BLaER1 (cell line): ENCODE measurements at regions not wholly inside any gene's neighbourhood (a gene's known extent, or its start where the extent isn't known, plus 50 kb on each side); places are given as distances from the start of the nearest gene placed in this dataset.
"Not testable (repeated sequence)": the region's sequence is repeated elsewhere in the genome, so short reads cannot be mapped to it uniquely, and the experiment has no call there.

Source experiments
- H3K27ac ChIP-seq: shearing (Covaris generic); formaldehyde crosslinking; 2 replicates; pipeline ENCODE4 v1.8.1; 2022
- H3K27me3 ChIP-seq: shearing (Covaris generic); formaldehyde crosslinking; 2 replicates; pipeline ENCODE4 v1.8.1; 2022
- H3K36me3 ChIP-seq: shearing (Covaris generic); formaldehyde crosslinking; 2 replicates; pipeline ENCODE4 v1.8.1; 2022
- H3K4me1 ChIP-seq: shearing (Covaris generic); formaldehyde crosslinking; 2 replicates; pipeline ENCODE4 v1.8.1; 2022
- H3K4me2 ChIP-seq: shearing (Covaris generic); formaldehyde crosslinking; 2 replicates; pipeline ENCODE4 v1.8.1; 2022
- H3K4me3 ChIP-seq: shearing (Covaris generic); formaldehyde crosslinking; 2 replicates; pipeline ENCODE4 v1.8.1; 2022
- H3K9ac ChIP-seq: shearing (Covaris generic); formaldehyde crosslinking; 2 replicates; pipeline ENCODE4 v1.8.1; 2022
- H3K9me3 ChIP-seq: shearing (Covaris generic); formaldehyde crosslinking; 2 replicates; pipeline ENCODE4 v1.8.1; 2022
- H4K20me1 ChIP-seq: shearing (Covaris generic); formaldehyde crosslinking; 2 replicates; pipeline ENCODE4 v1.8.1; 2022
- Cebpa-rat ChIP-seq: shearing (Covaris generic); IDR thresholded peaks from 2 replicates; pipeline ENCODE4 v1.8.1; 2022

DNA sequence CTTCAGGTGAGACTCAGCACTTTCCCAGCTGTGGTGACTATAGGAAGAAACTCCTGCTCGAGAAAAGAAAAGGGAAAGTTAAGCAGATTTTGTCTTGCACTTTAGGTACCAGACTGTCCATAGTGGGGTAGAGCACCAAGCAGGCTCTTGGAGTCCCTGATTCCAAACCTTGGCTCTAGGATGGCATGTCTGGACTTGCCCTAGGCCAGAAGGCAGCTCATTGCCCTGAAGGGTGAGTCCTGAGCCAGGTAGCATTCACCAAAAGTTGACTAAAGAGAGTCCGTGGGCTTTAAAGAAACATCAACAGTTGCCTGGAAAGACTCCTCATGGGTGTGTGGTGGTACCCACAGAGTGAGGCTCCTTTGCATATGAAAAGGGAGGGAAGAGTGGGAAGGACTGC lies 145.2 kb upstream of the SNX7 start:
- Histone ChIP-seq H3K9ac (no peak overlapping the region), H3K4me2 (no peak overlapping the region)
- no peak for TF ChIP-seq Cebpa-rat

DNA sequence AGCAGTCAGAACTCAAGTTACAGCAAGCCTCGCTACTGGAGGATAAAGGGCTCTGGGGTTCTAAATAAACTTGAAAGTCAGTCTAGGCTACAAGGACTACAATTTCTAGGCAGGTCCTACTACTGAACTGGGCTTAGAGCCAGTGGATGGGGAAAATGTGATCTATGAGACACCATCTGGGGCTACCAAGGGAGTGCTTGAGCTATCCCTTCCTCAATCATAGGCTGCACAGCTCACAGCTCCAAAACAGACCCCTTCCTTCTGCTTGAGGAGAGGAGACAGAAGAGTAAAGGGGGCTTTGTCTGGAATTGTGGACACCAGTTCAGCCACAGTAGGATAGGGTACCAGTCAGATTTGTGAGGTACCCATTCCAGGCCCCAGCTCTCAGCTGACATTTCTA lies 145.8 kb upstream of the SNX7 start:
- no peaks in the 10 kb centered on the region for H3K9me3 ChIP-seq
- no peaks in the 10 kb centered on the region for H3K4me1 ChIP-seq
- H3K4me3 ChIP-seq, result no peak overlapping the region
- no peak overlapping the region for H3K27ac ChIP-seq
- H3K27me3 ChIP-seq, result no peaks in the 10 kb centered on the region
- H3K9ac ChIP-seq, result no peak overlapping the region
- H4K20me1 ChIP-seq, result no peaks in the 10 kb centered on the region
- H3K4me2 ChIP-seq, result no peak overlapping the region
- no peaks in the 10 kb centered on the region for H3K36me3 ChIP-seq
- no peak for TF ChIP-seq Cebpa-rat

More for the DNA sequence above, 145.2 kb upstream of the SNX7 start:
- H4K20me1 ChIP-seq, result no peaks in the 10 kb centered on the region
- H3K9me3 ChIP-seq, result no peaks in the 10 kb centered on the region
- no peak overlapping the region for H3K27ac ChIP-seq
- H3K27me3 ChIP-seq, result no peaks in the 10 kb centered on the region
- no peak overlapping the region for H3K4me3 ChIP-seq
- H3K36me3 ChIP-seq, result no peaks in the 10 kb centered on the region
- no peaks in the 10 kb centered on the region for H3K4me1 ChIP-seq

DNA sequence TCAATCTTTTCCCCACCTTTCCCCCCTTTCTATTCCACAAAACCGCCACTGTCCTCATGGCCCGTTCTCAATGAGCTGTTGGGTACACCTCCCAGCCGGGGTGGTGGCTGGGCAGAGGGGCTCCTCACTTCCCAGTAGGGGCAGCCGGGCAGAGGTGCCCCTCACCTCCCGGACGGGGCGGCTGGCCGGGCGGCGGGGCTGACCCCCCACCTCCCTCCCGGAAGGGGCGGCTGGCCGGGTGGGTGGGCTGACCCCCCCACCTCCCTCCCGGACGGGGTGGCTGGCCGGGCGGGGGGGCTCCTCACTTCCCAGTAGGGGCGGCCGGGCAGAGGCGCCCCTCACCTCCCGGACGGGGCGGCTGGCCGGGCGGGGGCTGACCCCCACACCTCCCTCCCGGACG lies 149.3 kb upstream of the SNX7 start:
- not testable (repeated sequence) for H3K36me3 ChIP-seq, H3K27me3 ChIP-seq, H3K9me3 ChIP-seq, H3K4me3 ChIP-seq, H3K4me2 ChIP-seq, H4K20me1 ChIP-seq, H3K9ac ChIP-seq, H3K4me1 ChIP-seq, H3K27ac ChIP-seq

DNA sequence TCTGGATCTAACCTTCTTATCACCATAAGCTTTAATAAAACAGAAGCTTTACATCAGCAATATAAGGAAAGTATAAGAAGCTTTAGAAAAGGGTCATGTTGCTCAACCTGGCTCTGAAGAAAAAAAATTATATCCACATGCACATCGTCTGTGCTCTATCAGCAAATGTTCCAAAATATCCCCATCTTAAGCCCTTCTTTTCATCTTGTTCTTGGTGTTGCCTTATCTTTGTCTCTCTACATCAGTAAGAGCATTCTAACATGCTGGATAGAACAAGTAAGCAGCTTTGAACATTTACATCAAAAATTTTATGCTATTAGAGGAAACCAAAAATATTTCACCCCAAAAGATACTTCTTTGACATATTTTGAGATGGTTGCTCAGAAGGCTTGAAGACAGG lies 157.8 kb upstream of the SNX7 start:
- Histone ChIP-seq H3K27ac (no peak overlapping the region), H3K36me3 (no peaks in the 10 kb centered on the region), H3K4me3 (no peak overlapping the region), H3K9ac (no peak overlapping the region), H3K9me3 (peaks cover 11% of the 10 kb centered on the region; the same call in 1 of the 2 replicates), H3K27me3 (no peaks in the 10 kb centered on the region), H3K4me2 (no peak overlapping the region), H4K20me1 (no peaks in the 10 kb centered on the region), H3K4me1 (no peaks in the 10 kb centered on the region)
- TF ChIP-seq Cebpa-rat, result no peak

DNA sequence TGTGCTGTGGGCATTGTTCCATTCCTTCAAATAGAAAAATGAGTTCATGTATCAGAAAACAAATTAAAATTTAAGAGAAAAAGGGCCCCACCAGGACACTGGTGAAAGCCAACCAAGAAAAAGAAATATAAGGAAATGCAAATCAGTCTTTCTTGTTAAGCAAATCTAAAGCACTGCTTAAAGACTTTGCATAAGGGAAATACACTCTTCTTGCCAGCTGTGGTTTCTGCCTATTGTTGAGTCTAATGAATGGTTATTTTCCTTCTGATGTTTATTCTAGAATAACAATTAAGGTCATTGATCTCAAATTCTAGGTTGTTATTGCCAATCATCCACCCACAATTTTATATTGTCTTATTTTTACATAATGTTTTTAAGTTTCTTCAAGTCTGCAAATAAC lies 158.6 kb upstream of the SNX7 start:
- H3K36me3 ChIP-seq, result no peaks in the 10 kb centered on the region
- H3K9ac ChIP-seq, result no peak overlapping the region
- no peaks in the 10 kb centered on the region for H3K27me3 ChIP-seq
- no peak overlapping the region for H3K27ac ChIP-seq
- no peak overlapping the region for H3K4me2 ChIP-seq
- TF ChIP-seq Cebpa-rat, result no peak
- no peak overlapping the region for H3K4me3 ChIP-seq
- H4K20me1 ChIP-seq, result no peaks in the 10 kb centered on the region
- peaks cover 11% of the 10 kb centered on the region; the same call in 1 of the 2 replicates for H3K9me3 ChIP-seq
- H3K4me1 ChIP-seq, result no peaks in the 10 kb centered on the region

DNA sequence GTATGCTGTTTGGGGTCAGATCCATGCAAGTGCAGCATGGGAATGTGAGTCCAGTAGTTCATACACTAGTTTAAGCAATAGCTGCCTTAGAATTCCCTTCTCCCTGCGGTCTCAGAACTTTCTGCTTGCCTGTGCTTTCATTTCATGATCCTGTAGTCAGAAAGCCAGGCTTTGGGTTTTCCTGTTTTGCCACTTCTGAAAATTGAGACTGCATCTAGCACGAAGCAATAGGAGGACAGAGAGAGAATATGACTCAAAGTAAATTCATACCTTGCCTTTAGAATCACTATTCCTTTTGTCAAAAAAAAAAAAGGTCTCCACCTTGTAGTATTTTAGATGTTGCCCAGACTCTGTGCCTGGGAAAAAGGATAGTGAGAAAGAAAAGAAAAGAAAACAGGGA lies 161.2 kb upstream of the SNX7 start:
- Histone ChIP-seq H3K4me1 (no peaks in the 10 kb centered on the region), H3K4me3 (no peak overlapping the region), H3K27me3 (no peaks in the 10 kb centered on the region), H3K27ac (no peak overlapping the region), H3K36me3 (no peaks in the 10 kb centered on the region), H3K4me2 (no peak overlapping the region), H4K20me1 (no peaks in the 10 kb centered on the region), H3K9ac (no peak overlapping the region), H3K9me3 (no peaks in the 10 kb centered on the region; the same call in 1 of the 2 replicates)
- no peak for TF ChIP-seq Cebpa-rat

DNA sequence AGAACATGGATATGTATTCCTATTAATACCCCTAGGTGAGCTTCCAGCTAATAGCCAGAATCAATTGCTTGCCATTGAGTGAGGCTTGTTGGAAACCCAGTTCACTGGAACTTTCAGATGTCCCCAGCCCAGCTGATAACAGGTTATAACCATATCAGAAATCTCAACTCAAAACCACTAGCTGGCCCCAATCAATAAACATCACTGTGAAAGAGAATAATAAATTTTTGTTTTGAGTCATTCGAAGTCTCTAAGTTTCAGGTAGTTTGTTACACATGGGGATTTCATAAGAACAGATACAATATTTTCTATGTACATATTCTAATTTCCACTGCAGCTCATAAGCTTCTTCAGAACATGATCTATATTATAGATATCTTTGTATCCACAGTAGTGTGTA lies 162.9 kb upstream of the SNX7 start:
- Histone ChIP-seq H3K9me3 (no peaks in the 10 kb centered on the region; the same call in 1 of the 2 replicates), H3K36me3 (no peaks in the 10 kb centered on the region), H3K9ac (no peak overlapping the region), H3K4me3 (no peak overlapping the region), H3K27ac (no peak overlapping the region), H3K4me2 (no peak overlapping the region), H3K4me1 (no peaks in the 10 kb centered on the region), H4K20me1 (no peaks in the 10 kb centered on the region), H3K27me3 (no peaks in the 10 kb centered on the region)
- TF ChIP-seq Cebpa-rat, result no peak

DNA sequence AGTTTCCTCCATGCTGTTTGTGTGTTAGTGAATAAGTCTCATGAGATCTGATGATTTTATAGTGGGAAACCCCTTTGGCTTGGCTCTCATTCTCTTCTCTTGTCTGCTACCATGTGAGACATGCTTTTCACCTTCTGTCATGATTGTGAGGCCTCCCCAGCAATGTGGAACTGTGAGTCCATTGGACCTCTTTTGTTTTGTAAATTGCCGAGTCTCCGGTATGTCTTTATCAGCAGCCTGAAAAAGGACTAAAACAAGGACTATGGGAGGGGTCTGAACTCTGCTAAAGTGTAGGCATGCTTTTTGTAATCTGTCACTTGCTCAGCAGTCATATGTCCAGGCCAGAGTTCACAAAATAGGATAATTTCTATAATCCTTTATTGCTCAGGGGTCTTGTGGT lies 164.0 kb upstream of the SNX7 start:
- Histone ChIP-seq H4K20me1 (no peaks in the 10 kb centered on the region), H3K27me3 (no peaks in the 10 kb centered on the region), H3K9me3 (no peaks in the 10 kb centered on the region; the same call in 1 of the 2 replicates), H3K9ac (no peak overlapping the region), H3K4me3 (no peak overlapping the region), H3K36me3 (no peaks in the 10 kb centered on the region), H3K4me2 (no peak overlapping the region), H3K27ac (no peak overlapping the region), H3K4me1 (no peaks in the 10 kb centered on the region)
- no peak for TF ChIP-seq Cebpa-rat

DNA sequence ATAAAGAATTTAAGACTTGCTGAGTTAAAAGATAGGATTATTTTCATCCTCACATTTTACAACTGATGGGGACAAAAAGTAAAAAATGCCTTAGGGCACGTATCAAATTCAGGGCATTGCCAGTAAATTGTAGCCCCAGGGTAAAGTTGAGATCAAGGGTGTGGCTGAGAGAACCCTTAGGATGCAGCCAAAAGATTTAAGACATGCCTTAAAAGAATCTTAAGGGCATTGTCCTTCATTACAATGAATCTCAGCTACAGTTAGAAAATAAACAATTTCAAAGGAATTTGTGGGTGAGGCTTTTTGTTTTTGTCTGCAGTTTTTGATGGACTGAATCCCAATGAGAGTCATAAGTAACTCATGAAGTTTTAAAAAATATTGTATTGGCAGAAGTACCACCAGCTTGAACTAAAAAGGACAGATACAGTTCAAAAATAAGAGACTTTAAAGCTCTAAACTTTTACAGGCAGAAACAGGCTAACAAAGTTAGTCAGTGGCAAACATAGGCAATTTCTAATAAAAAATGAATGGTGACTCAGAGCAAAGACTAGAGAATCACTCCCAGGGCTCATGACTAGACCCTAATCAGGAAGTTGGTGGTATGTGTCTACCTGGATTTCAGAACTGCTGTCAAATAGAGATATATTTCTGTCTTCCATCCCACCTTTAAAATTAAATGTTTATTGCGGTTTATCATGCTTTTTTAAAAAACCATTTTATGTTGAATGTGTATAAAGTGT lies 165.1 kb upstream of the SNX7 start:
- H3K27ac ChIP-seq, result no peak overlapping the region
- H3K4me1 ChIP-seq, result no peaks in the 10 kb centered on the region
- no peak overlapping the region for H3K9ac ChIP-seq
- H3K27me3 ChIP-seq, result no peaks in the 10 kb centered on the region
- H3K4me3 ChIP-seq, result no peak overlapping the region
- H3K4me2 ChIP-seq, result no peak overlapping the region
- H3K9me3 ChIP-seq, result no peaks in the 10 kb centered on the region; the same call in 1 of the 2 replicates
- no peaks in the 10 kb centered on the region for H4K20me1 ChIP-seq
- no peak for TF ChIP-seq Cebpa-rat
- H3K36me3 ChIP-seq, result no peaks in the 10 kb centered on the region

DNA sequence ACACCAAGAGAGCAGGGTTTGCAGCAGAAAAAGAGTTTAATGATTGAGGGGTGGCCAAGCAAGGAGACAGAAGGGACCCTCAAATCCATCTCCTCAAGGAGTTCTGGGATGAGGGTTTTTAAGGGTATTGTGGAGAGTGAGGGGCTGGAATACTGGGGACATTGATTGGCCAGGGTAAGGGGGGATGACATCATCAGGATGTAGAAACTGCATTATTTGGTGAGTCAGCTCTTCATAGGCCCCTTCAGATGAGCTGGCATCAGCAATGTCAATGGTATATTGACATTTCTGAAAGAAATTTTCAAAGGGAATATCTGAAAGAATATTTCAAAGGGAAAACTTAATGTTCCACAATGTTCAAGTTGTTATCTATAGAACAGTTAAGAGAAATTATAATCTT lies 168.1 kb upstream of the SNX7 start:
- Histone ChIP-seq H3K27ac (no peak overlapping the region), H3K4me2 (no peak overlapping the region), H3K27me3 (no peaks in the 10 kb centered on the region), H3K9ac (no peak overlapping the region), H3K4me3 (no peak overlapping the region), H3K9me3 (no peaks in the 10 kb centered on the region), H3K4me1 (no peaks in the 10 kb centered on the region), H3K36me3 (no peaks in the 10 kb centered on the region), H4K20me1 (no peaks in the 10 kb centered on the region)
- TF ChIP-seq Cebpa-rat, result no peak

DNA sequence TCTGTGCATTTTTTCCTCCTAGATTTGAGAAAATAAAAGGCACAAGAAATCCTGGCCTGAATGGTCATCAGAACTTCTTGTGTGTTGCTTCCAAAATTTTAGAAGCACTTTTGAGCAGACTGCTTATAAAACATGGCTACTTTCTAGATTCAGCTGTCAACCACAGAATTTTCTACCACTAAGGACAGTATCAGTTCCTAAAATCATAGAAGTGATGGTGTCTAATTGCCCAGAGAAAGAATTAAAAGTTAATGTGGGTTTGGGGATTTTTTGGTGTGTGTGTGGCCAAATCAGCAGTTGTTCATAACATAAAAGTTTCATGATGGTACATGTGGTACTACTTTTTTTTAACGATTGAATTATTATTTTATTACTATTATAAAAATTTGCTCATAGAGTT lies 171.4 kb upstream of the SNX7 start:
- no peaks in the 10 kb centered on the region for H3K27me3 ChIP-seq
- no peak overlapping the region for H3K4me2 ChIP-seq
- no peaks in the 10 kb centered on the region for H3K4me1 ChIP-seq
- TF ChIP-seq Cebpa-rat, result no peak
- no peak overlapping the region for H3K27ac ChIP-seq
- H3K9ac ChIP-seq, result no peak overlapping the region
- no peaks in the 10 kb centered on the region for H4K20me1 ChIP-seq
- H3K4me3 ChIP-seq, result no peak overlapping the region
- no peaks in the 10 kb centered on the region for H3K36me3 ChIP-seq
- H3K9me3 ChIP-seq, result no peaks in the 10 kb centered on the region
